ENCODE measurements at regions not wholly inside any gene's neighbourhood (a gene's known extent, or its start where the extent isn't known, plus 50 kb on each side); places are given as distances from the start of the nearest gene placed in this dataset.

DNA sequence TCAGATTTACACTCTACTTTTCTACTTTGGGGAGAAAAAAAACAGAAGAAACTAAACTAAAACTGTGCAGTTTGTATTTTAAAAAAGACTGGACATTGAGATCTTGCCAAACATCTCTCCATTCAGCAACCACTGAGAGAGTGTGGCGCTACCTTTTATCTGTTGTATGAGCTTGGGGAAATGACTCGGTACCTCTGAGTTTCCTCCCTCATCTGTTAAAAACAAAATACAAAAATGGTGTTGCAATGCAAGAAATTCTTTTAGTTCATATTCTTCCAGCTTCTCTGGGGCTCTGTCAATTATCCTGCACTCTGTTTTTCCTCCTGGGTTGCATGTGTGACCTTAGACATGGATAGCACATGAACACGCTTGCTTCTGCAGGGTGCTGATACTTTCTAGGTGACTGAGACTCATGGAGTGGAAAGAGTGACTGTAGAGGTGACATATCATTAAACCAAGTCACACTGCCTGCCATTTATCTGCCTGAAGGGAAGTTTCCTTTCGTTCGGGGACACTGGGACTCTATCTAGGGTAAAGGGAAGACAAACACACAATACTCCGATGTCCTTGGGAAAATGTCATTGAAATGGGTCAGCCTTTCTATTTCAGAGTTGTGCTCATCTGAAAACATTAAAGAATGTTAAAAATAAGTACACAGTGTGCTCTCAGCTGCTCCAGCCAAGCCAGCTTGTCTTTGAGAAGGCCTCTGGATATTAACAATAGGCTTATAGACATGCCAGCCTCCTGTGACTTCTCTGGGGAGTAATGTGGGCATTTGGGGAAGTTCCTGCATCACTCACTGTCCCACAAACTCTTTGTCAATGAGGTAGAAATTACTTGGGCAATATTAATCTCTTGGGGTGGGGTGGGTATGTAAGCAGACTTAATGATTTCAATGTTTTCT is 91.4 kb downstream of the TRIB2 start:
- TF ChIP-seq, protein P1, sequence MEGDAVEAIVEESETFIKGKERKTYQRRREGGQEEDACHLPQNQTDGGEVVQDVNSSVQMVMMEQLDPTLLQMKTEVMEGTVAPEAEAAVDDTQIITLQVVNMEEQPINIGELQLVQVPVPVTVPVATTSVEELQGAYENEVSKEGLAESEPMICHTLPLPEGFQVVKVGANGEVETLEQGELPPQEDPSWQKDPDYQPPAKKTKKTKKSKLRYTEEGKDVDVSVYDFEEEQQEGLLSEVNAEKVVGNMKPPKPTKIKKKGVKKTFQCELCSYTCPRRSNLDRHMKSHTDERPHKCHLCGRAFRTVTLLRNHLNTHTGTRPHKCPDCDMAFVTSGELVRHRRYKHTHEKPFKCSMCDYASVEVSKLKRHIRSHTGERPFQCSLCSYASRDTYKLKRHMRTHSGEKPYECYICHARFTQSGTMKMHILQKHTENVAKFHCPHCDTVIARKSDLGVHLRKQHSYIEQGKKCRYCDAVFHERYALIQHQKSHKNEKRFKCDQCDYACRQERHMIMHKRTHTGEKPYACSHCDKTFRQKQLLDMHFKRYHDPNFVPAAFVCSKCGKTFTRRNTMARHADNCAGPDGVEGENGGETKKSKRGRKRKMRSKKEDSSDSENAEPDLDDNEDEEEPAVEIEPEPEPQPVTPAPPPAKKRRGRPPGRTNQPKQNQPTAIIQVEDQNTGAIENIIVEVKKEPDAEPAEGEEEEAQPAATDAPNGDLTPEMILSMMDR (IDR thresholded peaks at IDR 0.05; ENCODE audit: low read depth, low read length): no peak
- no peak overlapping the region for H3K4me3 ChIP-seq (ENCODE audit: low read depth, low read length)

DNA sequence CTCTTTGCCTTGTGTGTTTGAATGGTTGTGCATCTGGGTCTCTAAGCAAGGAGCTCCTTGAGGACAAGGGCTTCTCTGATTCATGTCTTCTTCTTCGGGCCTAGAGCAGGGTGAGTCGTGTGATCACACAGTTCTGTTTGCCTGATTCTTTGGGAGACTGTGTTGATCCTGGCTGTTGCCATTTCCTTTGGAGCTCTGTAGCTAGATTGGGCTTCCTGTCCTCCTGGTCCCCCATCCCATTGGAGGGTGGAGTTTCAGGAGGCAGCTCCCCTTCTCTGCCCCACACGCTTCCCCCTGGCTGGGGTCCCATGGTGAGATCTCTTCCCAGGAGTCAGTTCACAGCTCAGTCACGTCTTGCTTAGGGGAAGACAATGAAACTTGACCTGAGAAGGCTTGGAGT is 92.8 kb downstream of the TRIB2 start:
- TF ChIP-seq, protein P1 (IDR thresholded peaks at IDR 0.05; ENCODE audit: low read depth, low read length): no peak
- no peak overlapping the region for H3K4me3 ChIP-seq (ENCODE audit: low read depth, low read length)

DNA sequence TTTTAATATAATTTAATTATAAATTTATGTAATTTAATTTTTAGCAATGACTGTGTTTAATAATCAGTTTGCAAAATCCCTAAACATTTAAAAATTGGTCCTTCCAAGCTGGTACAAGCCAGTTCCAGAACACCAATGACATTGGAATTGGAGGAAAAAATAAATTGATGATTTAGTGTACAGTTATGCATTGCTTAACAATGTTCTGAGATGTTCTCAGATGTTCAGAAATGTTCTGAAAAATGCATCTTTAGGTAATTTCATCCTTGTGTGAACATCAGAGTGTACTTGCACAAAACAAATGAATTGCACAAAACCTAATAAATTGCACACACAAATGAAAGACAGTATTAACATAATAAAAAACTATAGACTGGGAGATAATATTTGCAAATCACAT is 95.2 kb downstream of the TRIB2 start:
- H3K4me3 ChIP-seq (ENCODE audit: low read depth, low read length): no peak overlapping the region
- TF ChIP-seq, protein P1 (IDR thresholded peaks at IDR 0.05; ENCODE audit: low read depth, low read length): no peak

DNA sequence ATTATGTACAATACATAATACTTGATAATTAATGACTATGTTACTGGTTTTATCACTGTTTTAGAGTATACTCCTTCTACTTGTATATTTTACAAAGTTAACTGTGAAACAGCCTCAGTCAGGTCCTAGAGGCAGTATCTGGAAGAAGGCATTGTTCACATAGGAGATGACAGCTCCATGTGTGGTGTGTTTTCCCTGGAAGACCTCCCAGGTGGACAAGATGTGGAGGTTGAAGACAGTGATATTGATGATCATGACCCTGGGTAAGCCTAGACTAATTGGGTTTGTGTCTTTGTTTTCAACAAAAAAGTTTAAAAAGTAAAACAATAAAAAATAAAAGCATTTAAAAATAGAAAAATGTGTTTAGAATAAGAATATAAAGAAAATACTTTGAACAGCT is 96.4 kb downstream of the TRIB2 start:
- no peak overlapping the region for H3K4me3 ChIP-seq (ENCODE audit: low read depth, low read length)
- TF ChIP-seq, protein P1 (IDR thresholded peaks at IDR 0.05; ENCODE audit: low read depth, low read length): no peak

DNA sequence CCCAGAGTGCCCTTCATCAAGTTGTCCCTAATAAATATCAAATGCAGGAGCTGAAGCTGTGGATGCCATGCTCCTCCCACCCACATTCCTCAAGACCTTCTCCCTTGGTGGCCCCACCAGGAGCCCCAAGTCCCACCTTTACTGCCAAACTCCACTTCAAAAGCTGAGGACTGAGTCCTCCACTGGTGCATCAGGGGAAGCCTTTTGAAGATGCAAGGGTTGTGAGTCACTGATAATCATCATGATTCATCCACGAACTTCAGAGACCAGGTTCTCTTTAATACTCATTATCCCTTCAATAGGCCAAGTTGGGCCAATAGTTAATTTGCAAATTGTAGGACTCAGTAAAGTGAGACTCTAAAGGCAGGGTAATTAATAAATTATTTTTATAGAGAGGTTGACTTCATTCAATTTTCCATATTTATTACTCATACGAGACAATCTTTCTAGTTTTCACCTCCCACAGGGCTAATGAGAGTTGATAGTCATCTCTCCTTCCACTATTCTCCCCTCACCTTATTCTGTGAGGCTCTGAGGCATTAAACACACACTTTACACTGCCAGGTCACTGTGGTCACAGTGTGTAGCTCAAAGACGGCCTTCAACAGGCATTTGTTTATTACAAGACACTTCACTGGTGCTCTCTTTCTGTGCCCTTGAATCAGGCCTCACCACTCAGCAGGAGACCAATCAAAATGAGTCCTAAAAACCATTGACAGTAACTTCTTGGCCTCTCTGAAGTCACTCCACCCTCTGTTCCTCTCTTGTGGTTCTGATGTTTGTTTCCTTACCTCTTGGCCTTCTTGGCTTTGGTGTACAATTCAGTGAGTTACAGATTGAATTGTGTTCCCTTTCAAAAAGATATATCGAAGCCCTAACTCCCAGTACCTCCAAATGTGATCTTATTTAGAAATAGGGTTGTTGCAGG is 99.9 kb downstream of the TRIB2 start:
- TF ChIP-seq, protein P1 (IDR thresholded peaks at IDR 0.05; ENCODE audit: low read depth, low read length): no peak
- H3K4me3 ChIP-seq (ENCODE audit: low read depth, low read length): no peak overlapping the region

DNA sequence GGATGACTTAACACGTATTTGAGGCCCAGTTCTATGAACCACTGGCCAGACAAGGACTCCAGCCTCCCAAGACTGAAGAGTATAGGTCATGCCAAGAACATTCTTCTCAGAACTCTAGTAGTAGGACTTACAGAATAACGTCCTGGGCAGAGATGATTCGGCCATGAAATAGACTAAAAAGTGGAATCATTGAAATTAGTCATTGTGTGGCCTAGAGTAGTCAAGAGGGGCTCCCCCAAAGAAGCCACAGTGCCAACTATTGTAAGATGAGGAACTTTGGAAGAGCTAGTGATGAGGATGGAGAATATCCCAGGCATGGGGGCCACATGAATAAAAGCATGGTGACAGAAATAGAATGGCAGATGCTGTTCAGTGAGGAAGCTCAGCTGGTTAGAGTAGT is 101.1 kb downstream of the TRIB2 start:
- no peak overlapping the region for H3K4me3 ChIP-seq (ENCODE audit: low read depth, low read length)
- TF ChIP-seq, protein P1 (IDR thresholded peaks at IDR 0.05; ENCODE audit: low read depth, low read length): no peak
